Ammon's horn (tissue), 1 donor: ENCODE measurements at regions not wholly inside any gene's neighbourhood (a gene's known extent, or its start where the extent isn't known, plus 50 kb on each side); places are given as distances from the start of the nearest gene placed in this dataset.
"Not testable (repeated sequence)": the region's sequence is repeated elsewhere in the genome, so short reads cannot be mapped to it uniquely, and the experiment has no call there.

Source experiments
- DNase-seq: peaks from one replicate; pipeline ENCODE4 v3.0.0-alpha.2; 2016; ENCODE audit warnings: low spot score

GRCh38 chr4:132683957-132684356, 465.1 kb upstream of the PCDH10 start:
- DNase-seq, result no peak

GRCh38 chr4:132691026-132691425, 458.1 kb upstream of the PCDH10 start:
- no peak for DNase-seq

GRCh38 chr4:132691668-132692067, 457.4 kb upstream of the PCDH10 start:
- DNase-seq, result no peak

GRCh38 chr4:132694775-132695174, 454.3 kb upstream of the PCDH10 start:
- DNase-seq, result no peak

GRCh38 chr4:132697505-132697904, 451.6 kb upstream of the PCDH10 start:
- DNase-seq, result not testable (repeated sequence)

- no peak for DNase-seq
These were observed 441.1 kb upstream of the PCDH10 start for GRCh38 chr4:132707955-132708354.

- no peak for DNase-seq
These were observed 440.0 kb upstream of the PCDH10 start for GRCh38 chr4:132709056-132709455.

GRCh38 chr4:132710971-132711370, 438.1 kb upstream of the PCDH10 start:
- no peak for DNase-seq

GRCh38 chr4:132737344-132737743, 411.8 kb upstream of the PCDH10 start:
- no peak for DNase-seq

GRCh38 chr4:132759199-132759780, 389.8 kb upstream of the PCDH10 start:
- no peak for DNase-seq

GRCh38 chr4:132763465-132763864, 385.6 kb upstream of the PCDH10 start:
- DNase-seq, result no peak

GRCh38 chr4:132767901-132768300, 381.2 kb upstream of the PCDH10 start:
- no peak for DNase-seq

- no peak for DNase-seq
These were observed 378.3 kb upstream of the PCDH10 start for GRCh38 chr4:132770776-132771175.

GRCh38 chr4:132792310-132792709, 356.8 kb upstream of the PCDH10 start:
- no peak for DNase-seq

GRCh38 chr4:132797856-132798255, 351.2 kb upstream of the PCDH10 start:
- no peak for DNase-seq

- DNase-seq, result no peak
These were observed 339.6 kb upstream of the PCDH10 start for GRCh38 chr4:132809298-132810032.

- not testable (repeated sequence) for DNase-seq
These were observed 336.0 kb upstream of the PCDH10 start for GRCh38 chr4:132813061-132813460.

GRCh38 chr4:132818091-132818490, 331.0 kb upstream of the PCDH10 start:
- no peak for DNase-seq

GRCh38 chr4:132823419-132823818, 325.7 kb upstream of the PCDH10 start:
- DNase-seq, result no peak

GRCh38 chr4:132824761-132825160, 324.3 kb upstream of the PCDH10 start:
- no peak for DNase-seq

GRCh38 chr4:132827522-132827921, 321.6 kb upstream of the PCDH10 start:
- no peak for DNase-seq

- DNase-seq, result no peak
These were observed 310.9 kb upstream of the PCDH10 start for GRCh38 chr4:132838244-132838643.

- DNase-seq, result no peak
These were observed 310.0 kb upstream of the PCDH10 start for GRCh38 chr4:132839070-132839469.

GRCh38 chr4:132859929-132860328, 289.2 kb upstream of the PCDH10 start:
- DNase-seq, result no peak
